Left kidney (tissue), 1 donor: ENCODE measurements at regions not wholly inside any gene's neighbourhood (a gene's known extent, or its start where the extent isn't known, plus 50 kb on each side); places are given as distances from the start of the nearest gene placed in this dataset.

Source experiments
- DNase-seq: peaks from one replicate; pipeline ENCODE4 v3.0.0-alpha.2; 2013

- DNase-seq: no peak
These were observed 140.9 kb downstream of the BCOR start for GRCh38 chrX:39956803-39957394.

DNA sequence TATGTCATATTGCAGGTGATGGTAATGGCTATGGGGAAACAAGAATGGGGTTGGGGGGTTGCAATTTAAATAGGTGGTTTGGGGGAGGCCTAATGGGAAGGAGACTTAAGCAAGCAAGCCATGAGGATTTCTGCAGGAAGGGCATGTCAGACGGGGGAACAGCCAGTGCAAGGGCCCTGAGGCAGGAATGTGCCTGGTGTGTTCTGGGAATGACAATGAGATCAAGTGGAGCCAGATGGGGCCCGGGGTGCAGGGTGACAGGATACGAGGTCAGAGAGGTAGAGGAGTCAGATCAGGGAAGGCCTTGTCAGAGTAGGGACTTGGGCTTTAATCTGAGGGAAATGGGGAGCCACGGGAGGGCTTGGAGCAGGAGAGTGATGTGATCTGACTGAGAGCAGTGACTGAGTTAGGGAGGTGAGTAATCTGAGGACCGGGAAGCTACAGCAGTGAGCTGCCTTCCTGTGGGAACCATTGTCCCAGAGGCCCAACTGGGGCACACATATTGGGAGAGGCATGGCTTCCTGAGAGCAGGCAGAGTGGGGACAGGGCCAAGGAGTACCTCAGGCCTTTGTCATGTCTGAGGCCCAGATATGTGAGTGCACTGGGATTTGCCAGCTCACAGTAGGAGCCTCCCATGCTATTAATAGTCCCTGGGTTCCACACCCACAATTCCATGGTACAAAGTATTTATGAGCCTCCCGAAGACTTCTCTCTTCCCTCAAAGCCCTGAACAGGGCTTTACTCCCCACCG is 139.8 kb downstream of the BCOR start:
- no peak for DNase-seq

- DNase-seq: no peak
These were observed 138.9 kb downstream of the BCOR start for GRCh38 chrX:39958850-39959249.

DNA sequence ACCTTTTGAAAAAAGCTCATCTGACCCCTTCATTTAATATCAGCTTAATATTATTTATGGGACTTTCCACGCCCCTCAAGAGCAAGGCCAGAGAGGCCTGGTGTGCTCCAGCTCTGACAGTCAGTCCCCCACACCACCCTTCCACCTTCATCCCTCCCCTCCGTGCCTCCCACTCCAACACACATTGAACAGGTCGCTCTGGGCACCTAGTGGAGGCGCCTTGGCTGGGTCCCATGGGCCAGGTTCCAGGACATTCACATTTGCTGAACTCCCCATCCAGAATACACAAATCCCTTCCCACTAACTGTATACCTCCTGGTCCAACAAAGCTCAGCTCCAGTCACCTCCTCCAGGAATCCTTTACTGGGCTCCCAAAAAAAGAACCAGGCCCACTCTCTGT is 137.5 kb downstream of the BCOR start:
- no peak for DNase-seq

DNA sequence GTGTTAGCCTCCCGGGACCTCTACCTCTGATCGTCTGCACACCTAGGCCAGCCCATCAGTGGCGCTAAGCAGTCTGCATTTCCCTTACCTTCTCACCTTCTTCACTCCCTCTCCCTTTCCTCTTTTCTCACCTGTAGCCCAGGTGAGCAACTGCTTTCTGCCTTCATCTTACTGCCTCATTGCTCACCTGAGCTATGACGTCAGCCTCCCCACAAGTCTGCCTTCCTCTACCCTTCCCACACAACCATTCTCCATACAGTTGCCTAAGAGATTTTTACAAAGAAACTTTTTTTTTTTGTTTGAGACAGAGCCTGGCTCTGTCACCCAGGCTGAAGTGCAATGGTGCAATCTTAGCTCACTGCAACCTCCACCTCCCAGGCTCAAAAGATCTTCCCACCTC is 136.3 kb downstream of the BCOR start:
- DNase-seq: no peak

- DNase-seq: no peak
These were observed 132.6 kb downstream of the BCOR start for GRCh38 chrX:39965051-39965573.

GRCh38 chrX:39966176-39966575 is 131.6 kb downstream of the BCOR start:
- no peak for DNase-seq

GRCh38 chrX:39967348-39967747 is 130.4 kb downstream of the BCOR start:
- no peak for DNase-seq

DNA sequence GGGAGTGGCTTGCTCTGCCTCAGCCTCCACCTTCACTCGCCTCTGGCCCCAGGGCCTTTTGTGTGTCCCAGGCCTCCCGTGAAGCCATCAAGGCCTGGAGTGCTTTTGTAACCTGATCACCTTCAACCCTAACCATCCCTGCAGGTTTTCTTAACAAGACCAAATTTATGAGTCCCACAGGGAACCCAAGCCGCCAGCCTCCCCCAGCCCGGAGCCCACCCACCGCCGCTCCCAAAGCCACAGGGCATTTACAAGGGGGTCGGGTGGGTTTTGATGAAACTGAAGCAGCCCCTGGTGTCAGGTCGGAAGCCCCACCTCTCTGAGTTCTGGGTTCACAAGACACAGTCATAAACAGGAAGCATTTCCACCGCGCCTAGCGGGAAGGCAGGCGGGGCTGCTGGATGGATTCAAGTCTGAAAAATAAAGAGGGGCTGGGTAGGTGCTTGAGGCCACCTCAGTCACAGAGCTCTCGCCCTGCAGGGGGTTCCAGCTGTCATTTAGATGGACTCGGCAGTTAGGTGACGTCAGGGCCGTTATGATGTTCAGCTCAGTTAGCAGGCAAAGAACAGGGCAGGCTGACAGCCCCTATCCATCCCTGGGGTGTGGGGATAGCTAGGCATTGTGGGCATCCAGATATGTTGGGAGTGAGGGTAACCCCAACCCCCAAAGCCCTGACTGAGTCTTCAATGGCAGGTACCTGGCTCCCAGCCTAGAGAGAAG is 128.5 kb downstream of the BCOR start:
- DNase-seq: peak; percentile 42

- no peak for DNase-seq
These were observed 127.8 kb downstream of the BCOR start for GRCh38 chrX:39969819-39970504.

GRCh38 chrX:39971760-39972159 is 126.0 kb downstream of the BCOR start:
- DNase-seq: no peak

DNA sequence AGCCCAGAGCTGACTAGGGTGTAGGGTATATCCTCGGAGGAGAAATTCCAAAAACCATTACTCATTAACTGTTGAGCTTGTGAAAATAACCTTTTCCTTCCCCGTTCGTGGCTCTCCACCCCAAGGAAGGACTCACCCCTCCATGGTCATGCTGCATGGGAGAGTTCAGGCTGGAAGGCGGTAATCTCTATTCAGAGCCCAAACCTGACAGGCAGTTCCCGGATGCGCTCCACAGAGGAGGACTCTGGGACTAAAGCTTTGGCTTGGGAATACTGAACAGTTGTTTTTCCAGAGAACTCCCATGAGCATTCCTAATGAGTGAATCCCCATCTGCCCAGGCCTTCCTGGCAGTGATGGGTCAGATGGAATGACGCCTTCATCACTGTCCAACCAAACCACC is 125.4 kb downstream of the BCOR start:
- no peak for DNase-seq

DNA sequence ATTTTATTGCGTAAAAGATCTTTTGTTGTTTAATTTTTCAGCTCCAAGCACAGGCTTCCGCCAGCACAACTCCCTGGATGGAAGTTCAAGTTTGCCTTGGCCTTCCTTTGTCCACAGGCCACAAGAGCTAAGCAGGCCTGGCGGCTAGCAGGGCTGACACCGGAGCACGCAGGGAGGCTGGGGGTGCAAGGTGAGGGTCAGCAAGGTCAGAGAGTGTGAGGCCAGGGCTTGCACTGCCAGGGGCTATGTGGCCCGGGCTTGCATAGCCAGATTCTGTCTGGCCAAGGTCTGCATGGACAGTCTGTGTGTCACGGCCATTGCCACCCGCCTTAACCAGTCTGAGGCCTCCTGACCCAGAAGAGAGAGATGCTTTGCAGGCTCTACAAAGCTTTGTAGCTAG is 123.9 kb downstream of the BCOR start:
- no peak for DNase-seq

DNA sequence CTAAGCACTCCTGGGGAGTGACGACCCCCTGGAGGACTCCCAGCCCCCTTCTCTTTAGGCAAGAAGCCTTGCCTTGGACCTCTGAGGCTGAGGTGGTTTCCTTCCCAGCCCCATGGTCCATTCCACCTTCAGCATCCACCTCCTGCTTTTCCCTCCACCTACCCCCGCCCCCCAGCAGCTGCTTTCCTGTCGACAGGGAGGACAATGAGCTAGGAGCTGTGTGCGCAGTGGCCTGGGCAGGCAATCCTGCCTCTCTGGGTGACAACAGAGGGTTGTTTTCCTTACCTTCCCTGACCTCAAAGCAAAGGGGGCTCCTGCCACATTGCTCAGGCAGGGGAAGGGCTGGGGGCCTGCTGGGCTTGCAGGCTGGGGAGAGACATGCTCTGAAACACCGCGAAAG is 123.5 kb downstream of the BCOR start:
- DNase-seq: no peak

DNA sequence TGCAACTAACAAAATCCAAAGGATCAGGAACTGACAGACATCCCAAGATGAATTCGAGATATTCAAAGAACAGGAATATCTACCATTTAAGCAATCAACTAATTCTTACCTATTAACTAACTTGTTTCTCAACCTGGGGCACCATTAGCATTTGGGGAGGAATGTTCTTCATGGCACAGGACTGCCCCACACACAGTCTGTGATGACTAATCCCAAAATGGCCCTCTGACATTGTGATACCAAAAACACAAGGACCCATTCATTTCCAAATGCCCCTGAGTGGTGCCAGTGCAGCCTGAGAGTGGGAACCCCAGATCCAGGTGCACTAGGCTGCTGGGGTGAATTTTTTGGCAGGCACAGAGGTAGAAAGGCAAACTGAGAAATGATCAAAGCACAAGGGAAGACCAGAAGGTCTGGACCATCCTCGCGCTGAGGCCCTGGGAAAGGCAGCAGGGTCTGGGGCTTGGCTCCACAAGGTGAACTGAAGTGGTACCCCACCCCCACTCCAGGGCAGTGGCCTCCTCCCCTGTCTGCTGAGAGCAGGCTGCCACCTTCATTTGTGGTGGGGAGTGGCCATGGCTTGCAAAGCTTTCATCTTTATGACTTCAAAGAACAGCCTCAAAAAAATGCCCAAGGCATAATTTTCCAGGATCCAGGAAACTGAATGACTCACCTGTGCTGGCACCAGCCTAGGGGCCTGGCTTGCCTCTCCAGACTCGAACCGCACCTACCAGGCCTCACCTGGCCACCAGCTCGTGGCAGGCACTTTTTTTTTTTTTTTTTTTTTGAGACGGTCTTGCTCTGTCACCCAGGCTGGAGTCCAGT is 122.4 kb downstream of the BCOR start:
- no peak for DNase-seq

DNA sequence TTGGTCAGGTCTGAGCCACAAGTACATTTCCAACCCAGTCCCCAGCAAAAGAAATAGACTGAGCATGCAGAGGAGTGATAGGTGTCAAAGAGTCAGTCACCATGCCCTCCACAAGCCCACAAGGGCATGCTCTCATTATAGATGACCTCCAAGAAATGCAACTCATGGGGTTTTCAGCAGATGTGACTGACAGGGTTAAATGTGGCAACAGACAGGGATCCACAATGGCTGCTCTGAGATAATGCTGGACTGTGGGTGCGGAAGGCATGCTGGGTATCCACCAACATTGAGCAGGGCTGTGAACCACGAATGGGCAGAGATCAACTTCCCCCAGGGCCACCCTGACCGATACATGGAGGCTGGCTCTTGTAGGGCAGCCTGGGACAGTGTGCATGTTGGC is 115.8 kb downstream of the BCOR start:
- DNase-seq: no peak

GRCh38 chrX:39982948-39983347 is 114.8 kb downstream of the BCOR start:
- DNase-seq: no peak

DNA sequence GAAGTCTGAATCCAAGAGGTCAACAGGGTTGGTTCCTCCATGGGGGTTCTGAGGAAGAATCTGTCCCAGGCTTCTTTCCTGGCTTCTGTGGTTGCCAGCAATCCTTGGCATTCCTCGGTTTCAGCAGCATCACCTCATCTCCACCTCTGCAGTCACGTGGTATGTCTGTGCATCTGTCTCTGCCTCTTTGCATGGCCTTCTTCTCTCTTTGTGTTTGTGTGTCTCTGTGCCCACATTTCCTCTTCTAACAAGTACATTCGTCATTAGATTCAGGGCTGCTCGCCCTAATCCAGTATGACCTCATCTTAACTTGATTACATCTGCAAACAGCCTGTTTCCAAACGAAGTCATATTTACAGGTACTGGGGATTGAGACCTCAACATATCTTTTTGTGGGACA is 114.0 kb downstream of the BCOR start:
- no peak for DNase-seq

DNA sequence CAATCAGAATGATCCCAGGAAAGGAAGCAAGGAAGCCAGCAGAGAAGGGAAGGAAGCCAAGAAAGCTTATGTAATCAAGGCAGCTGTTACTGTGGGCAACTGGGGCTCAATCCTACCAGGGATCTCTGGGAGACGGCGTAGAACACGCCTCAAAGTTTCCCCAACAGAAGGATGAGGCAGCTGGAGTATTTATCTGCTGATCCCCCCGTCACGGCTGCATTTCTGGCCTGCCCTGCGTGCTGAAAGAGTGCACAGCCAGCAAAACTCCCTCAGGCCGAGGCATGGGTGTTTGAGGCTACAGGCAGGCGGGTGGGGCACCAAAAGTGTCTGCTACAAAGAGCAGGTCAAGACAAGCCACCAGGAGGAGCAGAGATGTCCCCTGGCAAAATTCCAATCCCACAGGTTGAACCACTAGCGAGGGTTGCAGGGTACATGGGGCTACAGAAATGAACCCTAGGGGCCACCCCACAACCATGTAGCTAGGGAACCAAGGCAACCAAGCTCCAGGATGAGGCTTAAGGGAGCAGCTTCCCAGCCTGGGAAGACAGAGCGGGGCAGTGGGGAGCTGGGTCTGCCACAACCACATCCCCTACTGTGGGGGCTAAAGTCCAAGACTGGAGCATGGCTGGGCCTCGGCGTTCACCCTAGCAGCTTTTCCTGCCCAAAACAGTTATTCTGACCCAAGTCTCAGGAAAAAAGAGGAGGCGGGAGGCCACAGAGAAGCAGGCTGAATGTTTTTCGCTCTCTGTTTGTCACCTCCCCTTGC is 113.4 kb downstream of the BCOR start:
- DNase-seq: no peak

DNA sequence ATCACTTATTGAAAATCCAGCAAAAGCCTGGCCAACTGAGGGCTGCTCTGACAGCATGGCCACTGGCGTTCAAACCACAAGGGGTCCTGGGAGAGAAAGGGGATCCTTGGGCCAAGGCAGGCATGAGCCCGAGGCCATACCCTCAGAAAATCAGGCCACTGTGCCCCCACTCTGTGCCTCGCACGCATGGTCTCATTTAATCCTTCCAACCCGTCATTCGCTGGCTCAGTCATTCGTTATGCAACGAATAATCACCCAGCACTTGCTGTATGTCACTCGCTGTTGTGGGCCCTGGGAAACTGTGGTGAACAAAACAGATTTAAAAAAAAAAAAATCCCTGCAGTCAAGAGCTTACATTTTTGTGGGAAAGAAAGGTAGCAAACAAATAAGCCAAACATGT is 112.7 kb downstream of the BCOR start:
- DNase-seq: no peak

DNA sequence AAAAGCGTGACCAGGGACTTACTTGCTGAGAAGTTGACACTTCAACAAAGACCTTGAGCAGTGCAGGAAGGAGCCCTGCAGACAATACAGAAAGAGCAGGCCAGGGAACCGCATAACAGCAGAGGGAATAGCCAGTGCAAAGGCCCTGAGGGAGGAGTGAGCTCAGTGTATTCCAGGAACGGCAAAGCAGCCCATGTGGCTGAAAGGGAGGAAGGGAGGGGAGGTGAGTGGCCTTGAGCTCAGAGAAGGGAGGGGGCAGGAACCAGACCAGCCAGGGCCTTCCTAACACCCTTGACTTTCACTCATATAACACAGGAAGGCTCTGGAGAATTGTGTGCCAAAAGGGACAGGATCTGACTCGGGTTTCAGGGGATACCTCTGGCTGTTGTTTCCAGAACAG is 112.2 kb downstream of the BCOR start:
- DNase-seq: no peak
